Testis (tissue), 2 donors: ENCODE measurements at regions not wholly inside any gene's neighbourhood (a gene's known extent, or its start where the extent isn't known, plus 50 kb on each side); places are given as distances from the start of the nearest gene placed in this dataset.
"Not testable (repeated sequence)": the region's sequence is repeated elsewhere in the genome, so short reads cannot be mapped to it uniquely, and the experiment has no call there.

ENCODE experiments used
- DNase-seq: peaks from one replicate; pipeline ENCODE4 v3.0.0-alpha.2; 2019
- H3K27ac ChIP-seq, 2 donors: fragments of 200-600 bp; sonication (generic); one replicate each; pipeline ENCODE4 v1.5.1; 2019
- H3K27me3 ChIP-seq: fragments of 200-600 bp; sonication (generic); one replicate; pipeline ENCODE4 v1.5.1; 2019
- H3K36me3 ChIP-seq: fragments of 200-600 bp; sonication (generic); one replicate; pipeline ENCODE4 v1.5.1; 2017; ENCODE audit warnings: low read depth; ENCODE audit errors: missing control alignments
- H3K4me1 ChIP-seq: fragments of 200-600 bp; sonication (generic); one replicate; pipeline ENCODE4 v1.5.1; 2019
- H3K4me3 ChIP-seq, 2 donors: fragments of 200-600 bp; sonication (generic); one replicate each; pipeline ENCODE4 v1.5.1; 2017 to 2019
- H3K9me3 ChIP-seq: fragments of 200-600 bp; sonication (generic); one replicate; pipeline ENCODE4 v1.5.1; 2017
- POLR2A ChIP-seq: fragments of 450-650 bp; IDR thresholded peaks from one replicate; pipeline ENCODE4 v1.6.1; 2017; ENCODE audit warnings: antibody characterized with exemption, mild to moderate bottlenecking, moderate library complexity
- WGBS, 2 donors: methylation state at CpG; one replicate each; pipeline ENCODE4 v1.1.5; 2018; 5-methylcytosine and 5-hydroxymethylcytosine counted together
- intact Hi-C: fragments of 100-400 bp; cut with DNase I; formaldehyde crosslinking; loops from one replicate; pipeline ENCODE4 v1.15.1; 2023; ENCODE audit warnings: low total_unique reads
- TF ChIP-seq, protein P1 (sequence below), 3 experiments: fragments of 450-650 bp in 2 of 3; fragments of 200-600 bp in 1 of 3; sonication (generic) in 1 of 3; IDR thresholded peaks; one replicate each; pipeline ENCODE4 v1.5.1; 2016 to 2019; ENCODE audit warnings: antibody characterized with exemption in 3 of 3, mild to moderate bottlenecking in 2 of 3, moderate library complexity in 1 of 3

GRCh38 chr20:47921408-47921807, 136.1 kb upstream of the SULF2 start:
- no peaks in the 10 kb centered on the region for H3K36me3 ChIP-seq
- no peaks in the 10 kb centered on the region for H3K4me1 ChIP-seq
- intact Hi-C loops: no loop called here
- 45 to 52% methylated on average over 6 of the region's 6 CpGs for WGBS, 2 donors
- no peak overlapping the region for H3K27ac ChIP-seq
- no peaks in the 10 kb centered on the region for H3K27me3 ChIP-seq
- DNase-seq: no peak
- no peak overlapping the region for H3K4me3 ChIP-seq
- no peaks in the 10 kb centered on the region for H3K9me3 ChIP-seq
- TF ChIP-seq, protein P1, sequence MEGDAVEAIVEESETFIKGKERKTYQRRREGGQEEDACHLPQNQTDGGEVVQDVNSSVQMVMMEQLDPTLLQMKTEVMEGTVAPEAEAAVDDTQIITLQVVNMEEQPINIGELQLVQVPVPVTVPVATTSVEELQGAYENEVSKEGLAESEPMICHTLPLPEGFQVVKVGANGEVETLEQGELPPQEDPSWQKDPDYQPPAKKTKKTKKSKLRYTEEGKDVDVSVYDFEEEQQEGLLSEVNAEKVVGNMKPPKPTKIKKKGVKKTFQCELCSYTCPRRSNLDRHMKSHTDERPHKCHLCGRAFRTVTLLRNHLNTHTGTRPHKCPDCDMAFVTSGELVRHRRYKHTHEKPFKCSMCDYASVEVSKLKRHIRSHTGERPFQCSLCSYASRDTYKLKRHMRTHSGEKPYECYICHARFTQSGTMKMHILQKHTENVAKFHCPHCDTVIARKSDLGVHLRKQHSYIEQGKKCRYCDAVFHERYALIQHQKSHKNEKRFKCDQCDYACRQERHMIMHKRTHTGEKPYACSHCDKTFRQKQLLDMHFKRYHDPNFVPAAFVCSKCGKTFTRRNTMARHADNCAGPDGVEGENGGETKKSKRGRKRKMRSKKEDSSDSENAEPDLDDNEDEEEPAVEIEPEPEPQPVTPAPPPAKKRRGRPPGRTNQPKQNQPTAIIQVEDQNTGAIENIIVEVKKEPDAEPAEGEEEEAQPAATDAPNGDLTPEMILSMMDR (IDR thresholded peaks at IDR 0.05): no peak
- no peak for TF ChIP-seq POLR2A

GRCh38 chr20:47917549-47918070, 132.3 kb upstream of the SULF2 start:
- Histone ChIP-seq H3K27me3 (no peaks in the 10 kb centered on the region), H3K4me3 (no peak overlapping the region), H3K4me1 (no peaks in the 10 kb centered on the region), H3K9me3 (no peaks in the 10 kb centered on the region), H3K27ac (peak overlapping the region in 1 of 2 donors; percentile 24), H3K36me3 (no peaks in the 10 kb centered on the region)
- intact Hi-C loops: no loop called here
- no peak for DNase-seq
- 84 to 100% methylated on average over 2 of the region's 2 CpGs for WGBS, 2 donors
- TF ChIP-seq, protein P1 (IDR thresholded peaks at IDR 0.05): no peak
- TF ChIP-seq POLR2A: no peak

GRCh38 chr20:47915495-47915894, 130.2 kb upstream of the SULF2 start:
- no peak overlapping the region for H3K27ac ChIP-seq
- no peak for DNase-seq
- no peaks in the 10 kb centered on the region for H3K27me3 ChIP-seq
- intact Hi-C loops: no loop called here
- WGBS, 2 donors: 95 to 96% methylated on average over 3 of the region's 3 CpGs
- no peak overlapping the region for H3K4me3 ChIP-seq
- no peaks in the 10 kb centered on the region for H3K36me3 ChIP-seq
- H3K4me1 ChIP-seq: no peaks in the 10 kb centered on the region
- H3K9me3 ChIP-seq: no peaks in the 10 kb centered on the region
- TF ChIP-seq POLR2A: no peak
- TF ChIP-seq, protein P1 (IDR thresholded peaks at IDR 0.05): no peak

GRCh38 chr20:47914792-47915191, 129.5 kb upstream of the SULF2 start:
- DNase-seq: no peak
- Histone ChIP-seq H3K4me3 (no peak overlapping the region), H3K27me3 (no peaks in the 10 kb centered on the region), H3K9me3 (no peaks in the 10 kb centered on the region), H3K4me1 (no peaks in the 10 kb centered on the region), H3K36me3 (no peaks in the 10 kb centered on the region), H3K27ac (no peak overlapping the region)
- intact Hi-C loops: no loop called here
- WGBS, 2 donors: 65 to 70% methylated on average over 1 of the region's 1 CpG
- TF ChIP-seq, protein P1 (IDR thresholded peaks at IDR 0.05): no peak
- TF ChIP-seq POLR2A: no peak

- H3K36me3 ChIP-seq, intact Hi-C loops, H3K4me1 ChIP-seq, H3K27ac ChIP-seq, H3K9me3 ChIP-seq, H3K4me3 ChIP-seq, H3K27me3 ChIP-seq, DNase-seq: not testable (repeated sequence)
- WGBS, 2 donors: 84 to 90% methylated on average over 12 of the region's 12 CpGs
These were observed 127.7 kb upstream of the SULF2 start for GRCh38 chr20:47912786-47913501.

DNA sequence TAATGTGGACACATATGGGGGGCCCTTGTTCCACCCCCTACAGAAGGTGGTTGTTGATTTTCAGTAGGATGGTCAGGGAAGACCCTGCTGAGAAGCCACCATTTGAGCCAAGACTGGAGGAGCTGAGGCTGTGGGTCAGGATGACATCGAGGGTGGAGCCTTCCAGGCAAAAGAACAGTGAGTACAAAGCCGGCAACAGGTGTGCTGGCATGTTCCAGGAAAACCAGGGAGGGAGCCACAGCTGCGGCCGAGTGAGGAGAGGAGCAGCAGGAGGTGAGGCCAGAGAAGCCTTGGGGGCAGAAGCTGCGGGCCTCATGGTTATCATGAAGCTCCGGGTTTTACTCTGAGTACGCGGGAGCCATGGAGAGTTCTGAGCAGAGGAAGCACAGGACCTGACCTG, 126.9 kb upstream of the SULF2 start:
- 74 to 77% methylated on average over 8 of the region's 8 CpGs for WGBS, 2 donors

DNA sequence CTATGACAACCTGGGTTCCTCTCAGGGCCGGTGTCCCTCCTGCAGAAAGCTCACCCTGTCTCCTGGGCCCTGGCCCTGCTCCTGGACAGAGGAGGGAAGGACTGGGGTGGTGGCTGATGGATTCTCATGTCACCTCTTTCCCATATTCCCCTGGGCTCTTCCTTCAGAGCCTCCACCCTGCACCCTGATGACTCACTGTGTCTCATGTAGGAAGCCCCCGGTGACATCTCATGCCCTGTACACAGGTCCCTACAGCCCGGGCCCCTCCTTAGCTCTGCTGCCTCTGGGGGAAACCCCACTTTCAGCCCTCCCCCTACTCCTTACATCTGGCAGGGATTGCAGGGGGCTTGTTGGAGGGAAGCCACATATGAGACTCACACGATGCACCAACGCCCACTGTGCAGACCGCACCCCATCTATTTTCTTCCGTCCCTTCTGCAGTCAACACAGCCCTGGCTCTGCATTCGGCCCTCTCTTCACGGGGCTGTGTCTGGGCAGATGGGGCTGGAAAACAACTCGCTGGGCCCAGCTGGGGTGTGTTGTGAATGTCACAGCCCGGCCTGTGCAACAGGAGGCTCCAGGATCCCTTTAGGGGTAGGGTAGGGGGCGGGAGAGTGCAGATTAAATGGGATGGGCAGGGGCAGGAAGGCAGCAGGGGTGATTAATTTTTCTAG, 124.6 kb upstream of the SULF2 start:
- H3K9me3 ChIP-seq, H3K4me1 ChIP-seq, H3K27me3 ChIP-seq, DNase-seq, H3K36me3 ChIP-seq, H3K27ac ChIP-seq, H3K4me3 ChIP-seq, intact Hi-C loops: not testable (repeated sequence)
- 88 to 92% methylated on average over 12 of the region's 12 CpGs for WGBS, 2 donors

More for the DNA sequence above, 126.9 kb upstream of the SULF2 start:
- H3K4me1 ChIP-seq, H3K9me3 ChIP-seq, intact Hi-C loops, DNase-seq, H3K36me3 ChIP-seq, H3K27ac ChIP-seq, H3K27me3 ChIP-seq, H3K4me3 ChIP-seq: not testable (repeated sequence)
